Activated B cell treated with CpG ODN at 0.5 μM for 24 hours (primary cell): ENCODE measurements at regions not wholly inside any gene's neighbourhood (a gene's known extent, or its start where the extent isn't known, plus 50 kb on each side); places are given as distances from the start of the nearest gene placed in this dataset.

Source experiments
- ATAC-seq: fragments of 200-7000 bp; cut with Tn5 transposase; one replicate; pipeline ENCODE4 v1.10.0; 2021; ENCODE audit warnings: low read depth, mild to moderate bottlenecking, moderate library complexity
- CTCF ChIA-PET: fragments of 350-600 bp; sonication (Branson Sonifier 250); formaldehyde crosslinking; loops from one replicate; lab custom pipeline; 2021; ENCODE audit warnings: antibody characterized with exemption; lab: Charles Lee
- POLR2A ChIA-PET: fragments of 350-600 bp; sonication (Branson Sonifier 250); formaldehyde crosslinking; loops from one replicate; lab custom pipeline; 2021; ENCODE audit warnings: antibody characterized with exemption; lab: Charles Lee
- DNase-seq: peaks from one replicate; pipeline ENCODE4 v3.0.0; 2022
- H3K27ac Mint-ChIP-seq: one replicate; pipeline ENCODE4 v1.8.0; 2020; ENCODE audit warnings: mixed read lengths
- H3K27me3 Mint-ChIP-seq: one replicate; pipeline ENCODE4 v1.8.0; 2021; ENCODE audit warnings: mixed read lengths
- H3K36me3 Mint-ChIP-seq: one replicate; pipeline ENCODE4 v1.8.0; 2021; ENCODE audit warnings: low read depth, mixed read lengths
- H3K4me1 Mint-ChIP-seq: one replicate; pipeline ENCODE4 v1.8.0; 2021; ENCODE audit warnings: mixed read lengths
- H3K4me3 Mint-ChIP-seq: one replicate; pipeline ENCODE4 v1.8.0; 2020; ENCODE audit warnings: mild to moderate bottlenecking, mixed read lengths
- H3K9me3 Mint-ChIP-seq: one replicate; pipeline ENCODE4 v1.8.0; 2020; ENCODE audit warnings: mixed read lengths
- intact Hi-C: fragments of 100-400 bp; cut with micrococcal nuclease; formaldehyde crosslinking; loops from one replicate; pipeline ENCODE4 v1.15.1; 2024
- TF ChIP-seq, protein P1 (sequence below): fragments of 200-600 bp; IDR thresholded peaks from one replicate; pipeline ENCODE4 v1.8.0; 2022; ENCODE audit warnings: antibody characterized with exemption, mild to moderate bottlenecking

DNA sequence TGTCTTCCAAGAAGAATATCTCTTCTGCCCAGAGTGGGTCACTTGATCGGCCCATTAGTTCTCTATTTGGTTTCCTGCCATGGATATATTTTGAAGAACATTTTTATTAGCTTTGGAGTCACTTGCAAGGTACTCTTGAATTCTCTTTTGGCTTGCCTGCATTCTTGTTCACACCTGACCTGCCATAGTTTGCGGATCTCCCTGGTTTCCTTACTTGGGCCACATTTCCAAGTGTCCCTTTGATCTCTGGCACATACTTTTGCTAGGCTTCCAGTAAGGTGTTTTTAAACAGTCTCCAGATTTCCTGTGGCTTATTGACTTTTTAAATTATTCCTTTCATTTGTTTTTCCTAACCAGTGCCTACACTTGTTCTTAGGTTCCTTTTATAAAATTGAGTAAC, 488.5 kb upstream of the MDFIC2 start:
- CTCF ChIA-PET: no interaction called here
- Mint-ChIP-seq H3K27ac (no peak overlapping the region), H3K9me3 (no peaks in the 10 kb centered on the region), H3K36me3 (no peaks in the 10 kb centered on the region), H3K27me3 (peaks cover 30% of the 10 kb centered on the region), H3K4me3 (no peak overlapping the region), H3K4me1 (no peaks in the 10 kb centered on the region)
- DNase-seq (no peak), ATAC-seq (no peak)
- POLR2A ChIA-PET: no interaction called here
- TF ChIP-seq, protein P1, sequence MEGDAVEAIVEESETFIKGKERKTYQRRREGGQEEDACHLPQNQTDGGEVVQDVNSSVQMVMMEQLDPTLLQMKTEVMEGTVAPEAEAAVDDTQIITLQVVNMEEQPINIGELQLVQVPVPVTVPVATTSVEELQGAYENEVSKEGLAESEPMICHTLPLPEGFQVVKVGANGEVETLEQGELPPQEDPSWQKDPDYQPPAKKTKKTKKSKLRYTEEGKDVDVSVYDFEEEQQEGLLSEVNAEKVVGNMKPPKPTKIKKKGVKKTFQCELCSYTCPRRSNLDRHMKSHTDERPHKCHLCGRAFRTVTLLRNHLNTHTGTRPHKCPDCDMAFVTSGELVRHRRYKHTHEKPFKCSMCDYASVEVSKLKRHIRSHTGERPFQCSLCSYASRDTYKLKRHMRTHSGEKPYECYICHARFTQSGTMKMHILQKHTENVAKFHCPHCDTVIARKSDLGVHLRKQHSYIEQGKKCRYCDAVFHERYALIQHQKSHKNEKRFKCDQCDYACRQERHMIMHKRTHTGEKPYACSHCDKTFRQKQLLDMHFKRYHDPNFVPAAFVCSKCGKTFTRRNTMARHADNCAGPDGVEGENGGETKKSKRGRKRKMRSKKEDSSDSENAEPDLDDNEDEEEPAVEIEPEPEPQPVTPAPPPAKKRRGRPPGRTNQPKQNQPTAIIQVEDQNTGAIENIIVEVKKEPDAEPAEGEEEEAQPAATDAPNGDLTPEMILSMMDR: no peak
- intact Hi-C loops: no loop called here

DNA sequence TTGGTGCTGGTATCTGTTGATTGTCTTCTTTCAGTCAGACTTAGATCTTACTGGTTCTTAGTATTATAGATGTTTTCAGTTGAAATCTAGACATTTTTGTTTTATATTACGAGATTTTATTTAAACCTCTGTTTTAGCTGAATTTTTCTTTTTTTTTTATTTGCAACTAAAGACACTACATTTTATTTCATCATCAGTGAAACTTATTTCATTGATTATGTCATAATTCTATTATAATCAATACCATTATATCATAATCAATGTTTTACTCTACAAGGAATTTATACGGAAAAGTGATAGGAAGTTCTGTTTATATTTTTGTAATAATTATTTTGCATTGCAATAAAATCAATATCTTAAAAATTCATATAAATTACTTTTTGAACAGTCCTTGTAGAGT, 477.4 kb upstream of the MDFIC2 start:
- ChIA-PET CTCF (no interaction called here), POLR2A (no interaction called here)
- Mint-ChIP-seq H3K4me3 (no peak overlapping the region), H3K27me3 (peaks cover 6% of the 10 kb centered on the region), H3K36me3 (no peaks in the 10 kb centered on the region), H3K4me1 (no peaks in the 10 kb centered on the region), H3K27ac (no peak overlapping the region), H3K9me3 (no peaks in the 10 kb centered on the region)
- ATAC-seq (no peak), DNase-seq (no peak)
- TF ChIP-seq, protein P1: no peak
- intact Hi-C loops: no loop called here

DNA sequence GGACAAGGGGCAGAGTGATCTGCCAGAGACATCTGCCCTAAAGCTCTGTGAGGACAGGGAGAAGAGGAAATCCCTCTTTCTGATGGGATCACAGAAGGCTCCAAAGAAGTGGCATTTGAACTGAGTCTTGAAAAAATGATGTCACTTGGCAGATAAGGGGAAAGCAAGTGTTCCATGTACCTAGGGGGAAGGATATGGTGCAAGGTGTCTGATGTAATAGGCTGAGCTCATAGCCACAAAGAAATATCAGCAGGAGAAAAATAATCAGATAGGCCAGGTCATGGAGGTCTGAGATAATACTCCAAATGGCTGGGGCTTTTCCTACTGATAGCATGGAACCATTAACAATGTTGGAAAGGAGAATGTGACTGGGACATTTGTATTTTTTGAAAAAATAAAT, 468.4 kb upstream of the MDFIC2 start:
- ChIA-PET POLR2A (no interaction called here), CTCF (no interaction called here)
- Mint-ChIP-seq H3K4me3 (no peak overlapping the region), H3K4me1 (no peaks in the 10 kb centered on the region), H3K27ac (no peak overlapping the region), H3K9me3 (peaks cover 4% of the 10 kb centered on the region), H3K27me3 (no peaks in the 10 kb centered on the region), H3K36me3 (no peaks in the 10 kb centered on the region)
- TF ChIP-seq, protein P1: no peak
- no peak for ATAC-seq
- intact Hi-C loops: no loop called here
- no peak for DNase-seq

DNA sequence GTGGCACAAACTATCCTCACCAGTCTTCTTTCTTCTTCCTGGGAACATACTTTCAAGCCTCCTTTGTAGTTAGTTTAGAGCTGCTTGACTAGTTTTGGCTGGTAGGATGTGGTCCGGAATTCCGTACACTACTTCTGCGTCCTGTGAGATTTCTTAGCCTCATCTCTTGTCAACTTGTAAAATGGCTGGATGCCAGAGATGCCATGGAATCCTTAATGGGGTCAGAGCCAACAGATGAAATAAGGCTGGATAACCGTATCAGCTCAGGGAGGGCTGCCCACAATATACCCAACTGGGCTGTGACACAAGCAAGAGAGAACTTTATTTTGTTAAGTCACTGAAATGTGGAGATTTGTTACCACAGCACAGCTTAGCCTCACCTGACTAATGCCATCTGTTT, 466.9 kb upstream of the MDFIC2 start:
- H3K4me3 Mint-ChIP-seq: no peak overlapping the region
- H3K27ac Mint-ChIP-seq: no peak overlapping the region
- no peaks in the 10 kb centered on the region for H3K36me3 Mint-ChIP-seq
- CTCF ChIA-PET: no interaction called here
- intact Hi-C loops: loop anchor here (10.0 kb wide), 1 partner anchor 806 kb away; the partner anchor contains the start of gene FOXP1
- DNase-seq (no peak), ATAC-seq (no peak)
- no peaks in the 10 kb centered on the region for H3K4me1 Mint-ChIP-seq
- H3K27me3 Mint-ChIP-seq: peaks cover 4% of the 10 kb centered on the region
- H3K9me3 Mint-ChIP-seq: peaks cover 4% of the 10 kb centered on the region
- TF ChIP-seq, protein P1: no peak
- POLR2A ChIA-PET: no interaction called here

DNA sequence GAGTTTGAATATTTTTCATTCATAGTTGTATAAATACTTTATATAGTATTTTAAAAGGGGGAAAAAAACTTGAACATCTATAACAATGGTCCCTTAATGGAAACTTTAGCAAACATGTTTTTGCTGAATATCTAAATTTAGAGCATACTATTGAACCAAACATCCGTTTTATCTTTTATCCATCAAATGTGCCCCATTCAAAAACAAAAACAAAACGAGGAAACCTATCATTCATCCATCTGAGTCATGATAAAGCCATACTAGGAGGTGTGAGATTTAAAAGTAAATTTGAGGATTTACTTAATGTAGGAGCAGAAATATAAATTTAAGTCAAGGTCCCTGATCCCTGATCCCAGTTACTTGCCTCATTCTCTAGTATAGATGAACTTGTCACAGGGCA, 463.6 kb upstream of the MDFIC2 start:
- Mint-ChIP-seq H3K4me1 (peaks cover 3% of the 10 kb centered on the region), H3K36me3 (no peaks in the 10 kb centered on the region), H3K27ac (no peak overlapping the region), H3K27me3 (peaks cover 9% of the 10 kb centered on the region), H3K4me3 (no peak overlapping the region), H3K9me3 (peaks cover 4% of the 10 kb centered on the region)
- CTCF ChIA-PET: no interaction called here
- intact Hi-C loops: loop anchor here (10.0 kb wide), 1 partner anchor 809 kb away; the partner anchor contains the start of gene FOXP1
- ATAC-seq (no peak), DNase-seq (no peak)
- POLR2A ChIA-PET: no interaction called here
- TF ChIP-seq, protein P1: no peak
